ENCODE measurements at regions not wholly inside any gene's neighbourhood (a gene's known extent, or its start where the extent isn't known, plus 50 kb on each side); places are given as distances from the start of the nearest gene placed in this dataset.

DNA sequence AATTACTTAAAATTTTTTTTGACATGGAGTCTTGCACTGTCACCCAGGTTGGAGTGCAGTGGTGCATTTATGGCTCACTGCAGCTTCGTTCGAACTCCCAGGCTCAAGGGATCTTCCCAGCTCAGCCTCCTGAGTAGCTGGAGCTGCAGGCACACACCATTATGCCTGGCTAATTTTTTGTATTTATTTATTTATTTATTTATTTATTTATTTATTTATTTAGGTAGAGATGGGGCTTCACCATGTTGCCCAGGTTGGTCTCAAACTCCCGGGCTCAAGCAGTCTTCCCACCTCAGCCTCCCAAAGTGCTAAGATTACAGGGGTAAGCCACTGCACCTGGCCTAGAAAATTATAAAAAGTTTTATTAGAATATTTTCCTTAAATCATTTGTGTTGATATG lies 73.6 kb downstream of the DACT1 start:
- intact Hi-C loops (cut with DNase I), result no loop called here

DNA sequence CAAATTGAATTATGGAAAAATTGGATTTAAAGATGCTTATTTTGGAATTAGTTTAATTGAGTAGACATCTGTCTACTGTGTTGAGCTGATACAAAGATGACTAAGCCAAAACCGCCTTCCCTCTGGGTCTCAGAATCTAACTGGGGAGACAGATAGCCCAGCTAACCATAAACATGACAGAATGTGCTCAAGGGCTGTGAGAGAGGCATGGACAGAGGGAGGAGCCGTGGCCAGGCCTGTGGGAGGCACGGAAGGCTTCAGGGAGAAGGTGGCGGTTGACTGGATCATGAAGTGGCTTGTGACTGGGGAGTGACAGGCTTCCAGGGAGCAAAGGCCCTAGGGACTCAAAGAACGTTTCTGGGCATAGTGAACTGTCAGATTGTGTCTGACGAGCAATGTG lies 74.6 kb downstream of the DACT1 start:
- no peak overlapping the region for H3K27ac ChIP-seq
- TF ChIP-seq POLR2A (IDR thresholded peaks at IDR 0.05) (no peak), POLR2AphosphoS5 (IDR thresholded peaks at IDR 0.05; ENCODE audit: insufficient read depth in 1 of 2, low read depth in 1 of 2) (no peak)
- TF ChIP-seq, protein P1, sequence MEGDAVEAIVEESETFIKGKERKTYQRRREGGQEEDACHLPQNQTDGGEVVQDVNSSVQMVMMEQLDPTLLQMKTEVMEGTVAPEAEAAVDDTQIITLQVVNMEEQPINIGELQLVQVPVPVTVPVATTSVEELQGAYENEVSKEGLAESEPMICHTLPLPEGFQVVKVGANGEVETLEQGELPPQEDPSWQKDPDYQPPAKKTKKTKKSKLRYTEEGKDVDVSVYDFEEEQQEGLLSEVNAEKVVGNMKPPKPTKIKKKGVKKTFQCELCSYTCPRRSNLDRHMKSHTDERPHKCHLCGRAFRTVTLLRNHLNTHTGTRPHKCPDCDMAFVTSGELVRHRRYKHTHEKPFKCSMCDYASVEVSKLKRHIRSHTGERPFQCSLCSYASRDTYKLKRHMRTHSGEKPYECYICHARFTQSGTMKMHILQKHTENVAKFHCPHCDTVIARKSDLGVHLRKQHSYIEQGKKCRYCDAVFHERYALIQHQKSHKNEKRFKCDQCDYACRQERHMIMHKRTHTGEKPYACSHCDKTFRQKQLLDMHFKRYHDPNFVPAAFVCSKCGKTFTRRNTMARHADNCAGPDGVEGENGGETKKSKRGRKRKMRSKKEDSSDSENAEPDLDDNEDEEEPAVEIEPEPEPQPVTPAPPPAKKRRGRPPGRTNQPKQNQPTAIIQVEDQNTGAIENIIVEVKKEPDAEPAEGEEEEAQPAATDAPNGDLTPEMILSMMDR (IDR thresholded peaks at IDR 0.05), result no peak
- peaks cover 6% of the 10 kb centered on the region for H3K4me1 ChIP-seq
- intact Hi-C loops (cut with DNase I), result no loop called here
- no peaks in the 10 kb centered on the region for H3K27me3 ChIP-seq
- H3K9me3 ChIP-seq, result no peaks in the 10 kb centered on the region
- no peaks in the 10 kb centered on the region for H3K36me3 ChIP-seq
- DNase-seq (ENCODE audit: extremely low spot score in 2 of 2), result no peak
- H3K4me3 ChIP-seq, result no peak overlapping the region

More for the DNA sequence above, 73.6 kb downstream of the DACT1 start:
- no peak for DNase-seq (ENCODE audit: extremely low spot score in 2 of 2)
- no peak overlapping the region for H3K4me3 ChIP-seq
- no peaks in the 10 kb centered on the region for H3K36me3 ChIP-seq
- no peaks in the 10 kb centered on the region for H3K27me3 ChIP-seq
- TF ChIP-seq POLR2A (IDR thresholded peaks at IDR 0.05), result no peak
- TF ChIP-seq POLR2AphosphoS5 (IDR thresholded peaks at IDR 0.05; ENCODE audit: insufficient read depth in 1 of 2, low read depth in 1 of 2), result no peak
- TF ChIP-seq, protein P1 (IDR thresholded peaks at IDR 0.05), result no peak
- no peaks in the 10 kb centered on the region for H3K4me1 ChIP-seq
- no peak overlapping the region for H3K27ac ChIP-seq
- H3K9me3 ChIP-seq, result no peaks in the 10 kb centered on the region

DNA sequence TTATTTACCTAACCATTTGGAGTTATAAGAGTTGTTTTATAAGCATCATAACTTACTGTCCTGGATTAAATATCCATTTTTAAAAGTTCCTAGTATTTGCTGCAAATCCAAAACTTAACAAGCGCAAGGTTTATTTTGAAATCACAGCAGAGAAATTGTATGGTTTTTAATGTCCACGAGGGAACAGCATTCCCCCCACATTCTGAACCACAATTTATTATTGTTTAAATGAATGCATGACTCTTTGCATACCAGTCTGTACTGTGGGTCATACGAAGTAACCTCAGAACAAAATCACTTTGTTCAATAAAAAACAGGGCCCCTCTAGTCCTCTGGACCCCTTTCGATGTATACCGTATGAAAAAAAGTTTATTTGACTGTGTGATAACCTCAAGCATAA lies 75.9 kb downstream of the DACT1 start:
- Histone ChIP-seq H3K27me3 (no peaks in the 10 kb centered on the region), H3K4me3 (no peak overlapping the region), H3K27ac (no peak overlapping the region), H3K9me3 (no peaks in the 10 kb centered on the region), H3K4me1 (peaks cover 10% of the 10 kb centered on the region), H3K36me3 (no peaks in the 10 kb centered on the region)
- DNase-seq (ENCODE audit: extremely low spot score in 2 of 2), result no peak
- TF ChIP-seq POLR2A (IDR thresholded peaks at IDR 0.05) (no peak), POLR2AphosphoS5 (IDR thresholded peaks at IDR 0.05; ENCODE audit: insufficient read depth in 1 of 2, low read depth in 1 of 2) (no peak)
- TF ChIP-seq, protein P1 (IDR thresholded peaks at IDR 0.05), result no peak
- intact Hi-C loops (cut with DNase I), result no loop called here

DNA sequence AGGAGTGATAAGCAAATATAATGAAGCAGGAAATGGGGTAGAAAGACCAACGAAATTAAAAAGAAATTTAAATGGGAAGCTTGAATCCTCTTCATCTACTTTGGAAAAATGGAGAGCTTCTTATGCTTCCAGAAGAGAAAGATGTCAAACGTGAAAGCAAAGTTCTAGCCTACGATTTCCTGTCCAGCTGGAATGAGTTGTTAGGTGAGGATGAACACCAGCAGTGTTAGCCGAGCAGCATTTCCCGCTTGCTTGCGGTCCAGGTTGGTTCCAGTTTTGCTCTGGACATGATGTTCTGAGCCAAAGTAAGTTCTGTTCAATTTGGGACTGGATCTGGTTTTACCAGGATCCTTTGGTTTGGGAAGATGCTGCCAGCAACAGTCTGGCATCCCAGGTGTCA lies 78.9 kb downstream of the DACT1 start:
- Histone ChIP-seq H3K36me3 (no peaks in the 10 kb centered on the region), H3K4me3 (no peak overlapping the region), H3K27ac (no peak overlapping the region), H3K9me3 (no peaks in the 10 kb centered on the region), H3K4me1 (peaks cover 10% of the 10 kb centered on the region), H3K27me3 (no peaks in the 10 kb centered on the region)
- intact Hi-C loops (cut with DNase I), result no loop called here
- TF ChIP-seq POLR2A (IDR thresholded peaks at IDR 0.05) (no peak), POLR2AphosphoS5 (IDR thresholded peaks at IDR 0.05; ENCODE audit: insufficient read depth in 1 of 2, low read depth in 1 of 2) (no peak)
- TF ChIP-seq, protein P1 (IDR thresholded peaks at IDR 0.05), result no peak
- no peak for DNase-seq (ENCODE audit: extremely low spot score in 2 of 2)

DNA sequence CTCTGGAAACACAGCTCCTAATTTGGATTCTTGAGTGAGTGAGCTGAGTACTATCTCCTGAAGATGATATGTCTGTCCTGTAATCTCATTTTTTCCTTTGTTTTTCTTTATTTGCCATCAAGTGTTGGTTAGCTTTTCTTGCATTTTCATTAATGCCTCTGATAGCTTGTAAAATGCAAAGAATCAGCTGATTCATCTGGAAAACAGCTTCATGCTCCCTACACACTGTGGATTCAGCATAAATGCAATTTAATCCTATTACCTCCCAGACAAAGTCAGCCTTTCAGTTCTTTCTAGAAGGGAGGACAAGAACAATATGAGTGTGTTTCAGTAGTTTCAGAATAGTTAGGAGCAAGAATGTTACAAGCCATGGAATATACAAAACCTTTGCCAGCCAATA lies 79.4 kb downstream of the DACT1 start:
- Histone ChIP-seq H3K9me3 (no peaks in the 10 kb centered on the region), H3K27ac (no peak overlapping the region), H3K4me1 (peaks cover 10% of the 10 kb centered on the region), H3K36me3 (no peaks in the 10 kb centered on the region), H3K4me3 (no peak overlapping the region), H3K27me3 (no peaks in the 10 kb centered on the region)
- TF ChIP-seq, protein P1 (IDR thresholded peaks at IDR 0.05), result no peak
- TF ChIP-seq POLR2AphosphoS5 (IDR thresholded peaks at IDR 0.05; ENCODE audit: insufficient read depth in 1 of 2, low read depth in 1 of 2) (no peak), POLR2A (IDR thresholded peaks at IDR 0.05) (no peak)
- intact Hi-C loops (cut with DNase I), result no loop called here
- no peak for DNase-seq (ENCODE audit: extremely low spot score in 2 of 2)

Measured in vagina (tissue), 2 donors.